GM18517 (cell line): ENCODE measurements at regions not wholly inside any gene's neighbourhood (a gene's known extent, or its start where the extent isn't known, plus 50 kb on each side); places are given as distances from the start of the nearest gene placed in this dataset.
"Not testable (repeated sequence)": the region's sequence is repeated elsewhere in the genome, so short reads cannot be mapped to it uniquely, and the experiment has no call there.

Source experiments
- ATAC-seq: cut with Tn5 transposase; IDR thresholded peaks from one replicate; pipeline ENCODE4 v1.9.1; 2021; ENCODE audit warnings: mild to moderate bottlenecking, moderate library complexity; ENCODE audit not compliant: unreplicated experiment

DNA sequence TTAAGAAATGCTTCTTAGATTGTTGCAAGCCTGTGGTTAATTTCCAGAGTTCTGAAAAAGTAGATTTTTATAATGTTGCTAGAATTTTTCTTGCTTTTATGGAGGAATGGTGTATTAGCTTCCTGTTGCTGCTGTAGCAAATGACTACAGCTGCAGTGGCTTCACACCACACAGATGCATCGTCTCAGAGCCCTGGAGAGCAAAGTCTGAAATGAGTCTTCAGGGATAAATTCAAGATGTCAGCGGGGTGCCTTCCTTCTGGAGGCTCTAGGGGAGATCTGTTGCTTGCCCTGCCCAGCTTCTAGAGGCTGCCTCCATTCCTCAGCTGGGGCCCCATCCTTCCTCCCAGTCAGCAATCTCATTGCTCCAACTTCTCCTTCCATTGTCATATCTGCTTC, 187.8 kb downstream of the ZNF516 start:
- no peak for ATAC-seq

DNA sequence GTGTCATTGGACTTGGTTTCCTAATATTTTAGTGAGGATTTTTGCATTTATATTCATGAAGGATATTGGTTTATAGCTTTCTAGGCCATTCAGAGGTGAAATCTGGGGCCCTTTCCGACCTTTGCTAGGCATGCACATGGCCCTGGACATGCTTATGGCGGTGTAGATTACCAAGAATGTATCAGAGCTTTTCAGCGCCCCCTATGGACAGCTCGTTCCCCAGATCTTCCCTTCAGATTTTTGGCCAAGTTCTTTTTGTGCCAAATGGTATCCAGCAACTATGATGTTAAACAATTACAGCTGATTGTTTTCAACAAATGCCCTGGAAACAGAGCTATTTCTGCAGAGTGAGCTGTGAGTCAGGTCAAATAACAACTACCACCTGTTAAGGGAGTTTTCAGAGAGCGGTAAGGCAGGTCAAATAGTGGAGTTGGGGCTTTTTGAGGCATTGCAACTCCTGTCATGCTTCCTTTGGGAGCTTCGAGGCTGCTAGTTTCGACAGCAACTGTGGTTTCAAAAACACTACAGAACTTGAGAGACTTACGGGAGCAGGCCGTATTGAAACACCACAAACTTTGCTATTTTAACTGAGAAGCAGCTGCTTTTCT, 188.3 kb downstream of the ZNF516 start:
- ATAC-seq, result no peak

DNA sequence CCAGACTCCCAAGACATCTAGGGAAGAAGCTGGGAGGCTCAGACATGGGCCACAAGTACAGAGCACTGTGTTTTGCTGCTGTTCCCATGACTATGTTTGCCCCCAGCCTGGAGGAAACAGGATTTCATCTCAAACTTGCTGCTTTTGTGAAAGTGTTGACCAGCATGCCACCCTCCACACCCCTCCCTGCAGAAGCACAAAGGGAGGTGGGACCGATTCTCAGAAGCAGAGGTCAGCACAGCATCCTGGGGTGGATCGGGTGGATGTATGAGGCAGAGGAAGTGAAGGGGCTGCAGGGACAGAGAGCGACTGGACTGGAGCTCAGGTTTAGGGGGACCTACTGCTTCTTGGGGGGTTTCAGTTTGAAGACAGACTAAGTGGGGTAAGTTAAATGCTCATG, 209.2 kb downstream of the ZNF516 start:
- ATAC-seq, result no peak

- ATAC-seq, result no peak
Measured at GRCh38 chr18:76281565-76281964, 213.5 kb downstream of the ZNF516 start.

GRCh38 chr18:76277801-76278200, 217.2 kb downstream of the ZNF516 start:
- no peak for ATAC-seq

DNA sequence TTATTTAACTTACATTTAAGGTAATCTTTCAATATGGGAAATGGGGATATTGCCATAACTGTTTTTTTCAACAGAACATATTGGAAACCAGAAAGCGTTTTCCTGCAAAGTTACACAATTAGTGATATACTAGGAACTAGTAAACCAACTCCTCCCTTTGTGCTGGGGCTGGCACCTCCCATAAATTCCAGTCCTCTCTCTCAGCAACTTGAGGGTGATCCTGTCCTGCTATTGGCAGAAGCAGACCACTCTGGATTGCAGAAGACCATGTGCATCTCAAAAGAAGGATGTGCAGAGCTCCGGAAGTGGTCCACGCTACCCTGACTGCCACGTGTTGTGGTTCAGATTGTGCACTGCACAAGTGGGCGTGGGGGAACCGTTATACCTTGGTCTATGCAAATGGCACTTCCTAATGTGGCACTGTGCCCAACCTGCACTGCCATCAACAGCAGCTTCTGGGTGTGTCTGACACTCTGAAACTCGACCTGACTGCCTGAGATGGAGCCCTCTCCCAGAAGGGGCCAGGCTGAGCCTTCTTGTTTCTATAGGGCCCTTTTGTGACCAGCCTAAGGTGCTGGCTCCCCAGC, 219.2 kb downstream of the ZNF516 start:
- no peak for ATAC-seq

- ATAC-seq, result no peak
Measured at GRCh38 chr18:76274468-76275289, 220.4 kb downstream of the ZNF516 start.

- ATAC-seq, result no peak
Measured at GRCh38 chr18:76273956-76274355, 221.1 kb downstream of the ZNF516 start.

DNA sequence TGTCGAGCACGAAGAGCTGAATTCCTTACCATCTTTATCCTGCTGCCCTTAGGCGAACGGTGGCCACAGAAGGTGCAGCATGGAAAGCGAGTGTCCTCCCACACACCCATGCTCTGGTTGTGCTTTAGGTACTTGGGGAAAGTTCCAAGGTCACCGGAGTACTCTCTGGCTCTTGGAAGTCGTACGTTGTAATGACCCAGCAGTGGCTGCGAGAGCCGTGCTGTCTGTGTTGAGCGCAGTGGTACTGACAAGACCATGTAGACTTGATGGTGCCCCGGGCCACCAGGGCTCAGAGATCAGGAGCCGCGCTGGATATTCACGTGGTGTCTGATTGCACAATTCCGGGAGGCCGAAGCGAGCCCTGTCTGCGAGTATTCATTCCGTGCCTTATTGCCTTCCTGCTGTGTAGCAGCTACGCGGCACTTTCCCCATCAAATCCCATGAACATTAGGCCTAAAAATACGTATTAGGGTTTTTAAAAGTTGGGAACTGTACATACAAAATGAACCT, 222.0 kb downstream of the ZNF516 start:
- ATAC-seq, result no peak

GRCh38 chr18:76267423-76267822, 227.6 kb downstream of the ZNF516 start:
- not testable (repeated sequence) for ATAC-seq

DNA sequence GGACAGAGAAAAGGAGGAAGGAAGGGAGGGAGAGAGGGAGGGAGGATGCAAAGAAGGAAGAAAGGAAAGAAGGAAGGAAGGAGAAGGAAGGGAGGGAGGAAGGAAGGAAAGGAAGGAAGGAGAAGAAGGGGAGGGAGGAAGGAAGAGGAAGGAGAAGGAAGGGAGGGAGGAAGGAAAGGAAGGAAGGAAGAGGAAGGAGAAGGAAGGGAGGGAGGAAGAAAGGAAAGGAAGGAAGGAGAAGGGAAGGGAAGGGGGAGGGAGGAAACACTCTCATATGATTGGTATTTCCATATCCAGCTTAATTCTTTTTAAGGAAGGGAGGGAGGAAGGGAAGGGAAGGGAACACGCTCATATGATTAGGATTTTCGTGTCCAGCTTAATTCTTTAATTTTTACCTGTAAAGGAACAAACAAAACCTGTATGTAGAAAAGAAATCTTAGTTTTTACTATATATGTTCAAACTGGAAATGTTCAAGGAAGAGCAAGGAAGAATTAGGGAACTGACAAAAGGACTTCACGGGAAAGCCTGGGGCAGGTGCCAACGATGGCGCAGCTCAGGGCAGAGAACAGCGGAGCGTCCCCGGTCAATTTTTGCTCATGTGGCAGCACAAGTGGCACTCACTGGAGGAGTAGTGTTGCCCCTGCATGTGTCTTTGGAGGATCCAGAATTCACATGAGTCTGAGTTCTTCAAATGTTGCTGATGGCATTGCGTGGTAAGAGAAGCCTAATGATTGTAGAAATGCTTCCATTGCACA, 228.6 kb downstream of the ZNF516 start:
- ATAC-seq, result no peak

- no peak for ATAC-seq
Measured at GRCh38 chr18:76265497-76266235, 229.4 kb downstream of the ZNF516 start.

GRCh38 chr18:76264876-76265250, 230.2 kb downstream of the ZNF516 start:
- no peak for ATAC-seq

DNA sequence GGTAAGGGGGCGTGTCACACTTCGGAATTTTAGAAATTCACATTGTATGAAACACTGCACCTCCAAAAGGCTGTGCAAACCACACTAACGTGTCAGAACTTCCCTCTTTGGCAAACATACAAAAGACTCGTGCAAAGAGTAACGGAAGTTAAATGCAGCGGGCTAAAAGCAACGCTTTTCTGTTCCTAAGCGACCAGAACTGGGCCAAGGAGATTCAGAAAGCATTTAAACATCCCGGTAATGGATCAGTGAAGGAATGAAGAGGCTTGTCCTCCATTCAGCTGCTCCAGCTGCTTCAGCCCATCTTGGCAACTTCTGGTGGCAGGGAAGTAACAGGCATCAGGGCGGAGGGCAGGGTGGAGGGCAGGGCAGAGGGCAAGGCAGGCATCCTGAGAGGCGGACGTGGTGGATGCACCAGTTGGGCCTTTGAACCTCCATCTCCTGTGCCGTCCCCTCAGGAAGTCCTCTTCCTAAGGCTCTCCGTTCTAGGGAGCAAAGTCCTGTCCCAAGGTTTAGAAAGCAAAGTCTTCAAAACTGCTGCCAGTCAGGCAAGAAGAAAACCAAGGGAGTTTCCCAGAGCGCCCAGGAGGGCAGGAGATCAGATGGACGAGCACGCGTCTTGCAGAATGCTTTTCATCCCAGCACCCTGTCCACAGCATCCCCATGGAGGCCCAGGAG, 230.7 kb downstream of the ZNF516 start:
- no peak for ATAC-seq

GRCh38 chr18:76263046-76264005, 231.7 kb downstream of the ZNF516 start:
- ATAC-seq, result no peak

DNA sequence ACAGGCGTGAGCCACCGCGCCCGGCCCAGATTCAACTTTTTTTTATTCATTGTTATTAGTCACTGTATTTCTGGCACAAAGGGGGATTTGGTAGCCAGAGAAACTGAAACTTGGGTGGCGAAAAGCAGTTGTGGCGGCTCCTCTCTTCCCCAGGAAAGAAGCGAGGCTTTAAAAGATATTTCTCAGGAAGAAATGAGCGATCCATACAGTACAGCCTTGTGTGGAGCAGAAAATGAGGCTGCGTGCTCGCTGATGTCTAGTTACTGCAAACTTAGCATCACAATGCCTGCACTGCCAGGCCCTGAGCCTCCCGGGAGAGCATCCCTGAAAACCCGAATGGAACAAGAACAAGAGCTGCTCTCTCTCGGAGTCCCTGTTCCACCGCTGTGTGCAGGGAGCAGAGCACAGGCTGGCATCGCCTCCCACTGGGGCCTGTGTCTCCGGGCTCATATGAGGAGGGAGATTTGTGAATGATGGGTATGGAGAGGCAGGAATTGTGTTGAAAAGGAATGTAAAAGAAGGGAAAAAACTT, 234.0 kb downstream of the ZNF516 start:
- ATAC-seq, result no peak

- no peak for ATAC-seq
Measured at GRCh38 chr18:76259711-76260110, 235.3 kb downstream of the ZNF516 start.

- no peak for ATAC-seq
Measured at GRCh38 chr18:76259096-76259495, 235.9 kb downstream of the ZNF516 start.

- no peak for ATAC-seq
Measured at GRCh38 chr18:76258209-76258608, 236.8 kb downstream of the ZNF516 start.
